SK-N-SH treated with all-trans-retinoic acid at 6 μM for 48 hours (cell line): ENCODE measurements at regions not wholly inside any gene's neighbourhood (a gene's known extent, or its start where the extent isn't known, plus 50 kb on each side); places are given as distances from the start of the nearest gene placed in this dataset.

Source experiments
- ATAC-seq: fragments of 200-7000 bp; cut with Tn5 transposase; 3 replicates; pipeline ENCODE4 v1.9.1; 2020; ENCODE audit warnings: mild to moderate bottlenecking, moderate library complexity
- BACH2 ChIP-seq: fragments of 250-450 bp; sonication (Bioruptor Pico); IDR thresholded peaks from 2 replicates; pipeline ENCODE4 v1.9.0; 2021; ENCODE audit warnings: mild to moderate bottlenecking, borderline replicate concordance
- ESRRG ChIP-seq: fragments of 250-450 bp; sonication (Bioruptor Pico); IDR thresholded peaks from 2 replicates; pipeline ENCODE4 v1.6.1; 2021; ENCODE audit warnings: mild to moderate bottlenecking
- GLIS3 ChIP-seq: fragments of 250-450 bp; sonication (Bioruptor Pico); IDR thresholded peaks from 2 replicates; pipeline ENCODE4 v1.5.0; 2020; ENCODE audit warnings: mild to moderate bottlenecking, moderate library complexity
- ISL1 ChIP-seq: fragments of 250-450 bp; sonication (Bioruptor Pico); IDR thresholded peaks from 2 replicates; pipeline ENCODE4 v2.1.2; 2022; ENCODE audit warnings: mild to moderate bottlenecking, moderate library complexity
- PATZ1 ChIP-seq: fragments of 250-450 bp; sonication (Bioruptor Pico); IDR thresholded peaks from 2 replicates; pipeline ENCODE4 v1.8.0; 2020; ENCODE audit warnings: mild to moderate bottlenecking, moderate library complexity, borderline replicate concordance
- POU6F1 ChIP-seq: fragments of 250-450 bp; sonication (Bioruptor Pico); IDR thresholded peaks from 2 replicates; pipeline ENCODE4 v1.8.0; 2021; ENCODE audit warnings: low read depth, mild to moderate bottlenecking, moderate library complexity, borderline replicate concordance
- PPARA ChIP-seq: fragments of 250-450 bp; sonication (Bioruptor Pico); IDR thresholded peaks from 2 replicates; pipeline ENCODE4 v1.5.0; 2020; ENCODE audit warnings: mild to moderate bottlenecking, borderline replicate concordance
- RARB ChIP-seq: fragments of 250-450 bp; sonication (Bioruptor Pico); IDR thresholded peaks from 2 replicates; pipeline ENCODE4 v1.8.0; 2021; ENCODE audit warnings: mild to moderate bottlenecking, moderate library complexity
- SNAI2 ChIP-seq: fragments of 250-450 bp; sonication (Bioruptor Pico); IDR thresholded peaks from 2 replicates; pipeline ENCODE4 v1.5.0; 2020; ENCODE audit warnings: mild to moderate bottlenecking, moderate library complexity
- TCF4 ChIP-seq: fragments of 250-450 bp; sonication (Bioruptor Pico); IDR thresholded peaks from 2 replicates; pipeline ENCODE4 v1.8.0; 2021; ENCODE audit warnings: mild to moderate bottlenecking, moderate library complexity, borderline replicate concordance
- TOX ChIP-seq: fragments of 250-450 bp; sonication (Bioruptor Pico); IDR thresholded peaks from 2 replicates; pipeline ENCODE4 v1.8.0; 2021; ENCODE audit warnings: mild to moderate bottlenecking, moderate library complexity, borderline replicate concordance
- ZC3H10 ChIP-seq: fragments of 250-450 bp; sonication (Bioruptor Pico); IDR thresholded peaks from 2 replicates; pipeline ENCODE4 v1.5.1; 2021; ENCODE audit warnings: mild to moderate bottlenecking, moderate library complexity
- ZFP3 ChIP-seq: fragments of 250-450 bp; sonication (Bioruptor Pico); IDR thresholded peaks from 2 replicates; pipeline ENCODE4 v1.5.0; 2020; ENCODE audit warnings: mild to moderate bottlenecking, moderate library complexity
- ZFP30 ChIP-seq: fragments of 450-650 bp; formaldehyde crosslinking; IDR thresholded peaks from 2 replicates; pipeline ENCODE4 v1.5.0; 2022; ENCODE audit warnings: mild to moderate bottlenecking, moderate library complexity
- ZNF70 ChIP-seq: fragments of 450-650 bp; formaldehyde crosslinking; IDR thresholded peaks from 2 replicates; pipeline ENCODE4 v1.5.0; 2020; ENCODE audit warnings: mild to moderate bottlenecking, moderate library complexity
- ZNF8 ChIP-seq: fragments of 450-650 bp; formaldehyde crosslinking; IDR thresholded peaks from 2 replicates; pipeline ENCODE4 v1.5.0; 2020; ENCODE audit warnings: mild to moderate bottlenecking, moderate library complexity
- TF ChIP-seq, protein P1 (sequence below): fragments of 250-450 bp; sonication (Bioruptor Pico); IDR thresholded peaks from 2 replicates; pipeline ENCODE4 v1.5.1; 2021; ENCODE audit warnings: mild to moderate bottlenecking, moderate library complexity
- TF ChIP-seq, protein P2 (sequence below): fragments of 250-450 bp; sonication (Bioruptor Pico); IDR thresholded peaks from 2 replicates; pipeline ENCODE4 v1.5.0; 2020; ENCODE audit warnings: mild to moderate bottlenecking, moderate library complexity
- TF ChIP-seq, protein P3 (sequence below): fragments of 250-450 bp; sonication (Bioruptor Pico); IDR thresholded peaks from 2 replicates; pipeline ENCODE4 v1.5.1; 2020; ENCODE audit warnings: low read depth, mild to moderate bottlenecking, moderate library complexity

- TF ChIP-seq, protein P1, sequence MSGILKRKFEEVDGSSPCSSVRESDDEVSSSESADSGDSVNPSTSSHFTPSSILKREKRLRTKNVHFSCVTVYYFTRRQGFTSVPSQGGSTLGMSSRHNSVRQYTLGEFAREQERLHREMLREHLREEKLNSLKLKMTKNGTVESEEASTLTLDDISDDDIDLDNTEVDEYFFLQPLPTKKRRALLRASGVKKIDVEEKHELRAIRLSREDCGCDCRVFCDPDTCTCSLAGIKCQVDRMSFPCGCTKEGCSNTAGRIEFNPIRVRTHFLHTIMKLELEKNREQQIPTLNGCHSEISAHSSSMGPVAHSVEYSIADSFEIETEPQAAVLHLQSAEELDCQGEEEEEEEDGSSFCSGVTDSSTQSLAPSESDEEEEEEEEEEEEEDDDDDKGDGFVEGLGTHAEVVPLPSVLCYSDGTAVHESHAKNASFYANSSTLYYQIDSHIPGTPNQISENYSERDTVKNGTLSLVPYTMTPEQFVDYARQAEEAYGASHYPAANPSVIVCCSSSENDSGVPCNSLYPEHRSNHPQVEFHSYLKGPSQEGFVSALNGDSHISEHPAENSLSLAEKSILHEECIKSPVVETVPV (CRISPR knock-in tag): no peak
- no peak for TF ChIP-seq SNAI2 (CRISPR knock-in tag)
Measured at GRCh38 chr14:97002454-97002853, 205.3 kb downstream of the VRK1 start (continued).

GRCh38 chr14:97005934-97006333, 208.8 kb downstream of the VRK1 start:
- no peak for ATAC-seq
- TF ChIP-seq ZFP3 (CRISPR knock-in tag): no peak
- no peak for TF ChIP-seq PPARA (CRISPR knock-in tag)
- no peak for TF ChIP-seq SNAI2 (CRISPR knock-in tag)
- no peak for TF ChIP-seq GLIS3
- no peak for TF ChIP-seq ZNF8 (CRISPR knock-in tag)
- no peak for TF ChIP-seq PATZ1 (CRISPR knock-in tag)
- no peak for TF ChIP-seq RARB (CRISPR knock-in tag)
- TF ChIP-seq ZNF70 (CRISPR knock-in tag): no peak
- TF ChIP-seq BACH2 (CRISPR knock-in tag): no peak
- no peak for TF ChIP-seq ISL1 (CRISPR knock-in tag)
- TF ChIP-seq, protein P2, sequence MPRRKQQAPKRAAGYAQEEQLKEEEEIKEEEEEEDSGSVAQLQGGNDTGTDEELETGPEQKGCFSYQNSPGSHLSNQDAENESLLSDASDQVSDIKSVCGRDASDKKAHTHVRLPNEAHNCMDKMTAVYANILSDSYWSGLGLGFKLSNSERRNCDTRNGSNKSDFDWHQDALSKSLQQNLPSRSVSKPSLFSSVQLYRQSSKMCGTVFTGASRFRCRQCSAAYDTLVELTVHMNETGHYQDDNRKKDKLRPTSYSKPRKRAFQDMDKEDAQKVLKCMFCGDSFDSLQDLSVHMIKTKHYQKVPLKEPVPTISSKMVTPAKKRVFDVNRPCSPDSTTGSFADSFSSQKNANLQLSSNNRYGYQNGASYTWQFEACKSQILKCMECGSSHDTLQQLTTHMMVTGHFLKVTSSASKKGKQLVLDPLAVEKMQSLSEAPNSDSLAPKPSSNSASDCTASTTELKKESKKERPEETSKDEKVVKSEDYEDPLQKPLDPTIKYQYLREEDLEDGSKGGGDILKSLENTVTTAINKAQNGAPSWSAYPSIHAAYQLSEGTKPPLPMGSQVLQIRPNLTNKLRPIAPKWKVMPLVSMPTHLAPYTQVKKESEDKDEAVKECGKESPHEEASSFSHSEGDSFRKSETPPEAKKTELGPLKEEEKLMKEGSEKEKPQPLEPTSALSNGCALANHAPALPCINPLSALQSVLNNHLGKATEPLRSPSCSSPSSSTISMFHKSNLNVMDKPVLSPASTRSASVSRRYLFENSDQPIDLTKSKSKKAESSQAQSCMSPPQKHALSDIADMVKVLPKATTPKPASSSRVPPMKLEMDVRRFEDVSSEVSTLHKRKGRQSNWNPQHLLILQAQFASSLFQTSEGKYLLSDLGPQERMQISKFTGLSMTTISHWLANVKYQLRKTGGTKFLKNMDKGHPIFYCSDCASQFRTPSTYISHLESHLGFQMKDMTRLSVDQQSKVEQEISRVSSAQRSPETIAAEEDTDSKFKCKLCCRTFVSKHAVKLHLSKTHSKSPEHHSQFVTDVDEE (CRISPR knock-in tag): no peak
- no peak for TF ChIP-seq ESRRG (CRISPR knock-in tag)
- TF ChIP-seq TCF4 (CRISPR knock-in tag): no peak
- TF ChIP-seq POU6F1: no peak
- TF ChIP-seq ZC3H10 (CRISPR knock-in tag): no peak
- TF ChIP-seq ZFP30: no peak
- no peak for TF ChIP-seq TOX (CRISPR knock-in tag)
- TF ChIP-seq, protein P3, sequence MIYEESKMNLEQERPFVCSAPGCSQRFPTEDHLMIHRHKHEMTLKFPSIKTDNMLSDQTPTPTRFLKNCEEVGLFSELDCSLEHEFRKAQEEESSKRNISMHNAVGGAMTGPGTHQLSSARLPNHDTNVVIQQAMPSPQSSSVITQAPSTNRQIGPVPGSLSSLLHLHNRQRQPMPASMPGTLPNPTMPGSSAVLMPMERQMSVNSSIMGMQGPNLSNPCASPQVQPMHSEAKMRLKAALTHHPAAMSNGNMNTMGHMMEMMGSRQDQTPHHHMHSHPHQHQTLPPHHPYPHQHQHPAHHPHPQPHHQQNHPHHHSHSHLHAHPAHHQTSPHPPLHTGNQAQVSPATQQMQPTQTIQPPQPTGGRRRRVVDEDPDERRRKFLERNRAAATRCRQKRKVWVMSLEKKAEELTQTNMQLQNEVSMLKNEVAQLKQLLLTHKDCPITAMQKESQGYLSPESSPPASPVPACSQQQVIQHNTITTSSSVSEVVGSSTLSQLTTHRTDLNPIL (CRISPR knock-in tag): no peak

GRCh38 chr14:97010491-97011160, 213.4 kb downstream of the VRK1 start:
- ATAC-seq: no peak
- TF ChIP-seq ZC3H10 (CRISPR knock-in tag): no peak
- TF ChIP-seq ZNF8 (CRISPR knock-in tag): no peak
- TF ChIP-seq GLIS3: no peak
- TF ChIP-seq, protein P1 (CRISPR knock-in tag): no peak
- TF ChIP-seq TOX (CRISPR knock-in tag): no peak
- no peak for TF ChIP-seq BACH2 (CRISPR knock-in tag)
- no peak for TF ChIP-seq ISL1 (CRISPR knock-in tag)
